Gastroesophageal sphincter (tissue), 3 donors: ENCODE measurements at regions not wholly inside any gene's neighbourhood (a gene's known extent, or its start where the extent isn't known, plus 50 kb on each side); places are given as distances from the start of the nearest gene placed in this dataset.

Experiments used
- CTCF ChIP-seq, 4 experiments: fragments of 200-600 bp in 2 of 4; fragments of 450-650 bp in 2 of 4; sonication (generic) in 1 of 4; IDR thresholded peaks; one replicate each; pipeline ENCODE4 v1.5.1; 2017 to 2019; ENCODE audit warnings: antibody characterized with exemption in 4 of 4, mild to moderate bottlenecking in 2 of 4, moderate library complexity in 2 of 4
- POLR2A ChIP-seq, 2 donors: fragments of 450-650 bp; IDR thresholded peaks; one replicate each; pipeline ENCODE4 v1.6.1; 2017; ENCODE audit warnings: antibody characterized with exemption in 2 of 2, mild to moderate bottlenecking in 2 of 2, moderate library complexity in 1 of 2

GRCh38 chr2:104412384-104412783 is 441.5 kb upstream of the POU3F3 start:
- no peak for TF ChIP-seq POLR2A (IDR thresholded peaks at IDR 0.05)
- peak in 1 of 4 experiments; percentile 30 for TF ChIP-seq CTCF (IDR thresholded peaks at IDR 0.05)
